ENCODE measurements at regions not wholly inside any gene's neighbourhood (a gene's known extent, or its start where the extent isn't known, plus 50 kb on each side); places are given as distances from the start of the nearest gene placed in this dataset.
"Not testable (repeated sequence)": the region's sequence is repeated elsewhere in the genome, so short reads cannot be mapped to it uniquely, and the experiment has no call there.

DNA sequence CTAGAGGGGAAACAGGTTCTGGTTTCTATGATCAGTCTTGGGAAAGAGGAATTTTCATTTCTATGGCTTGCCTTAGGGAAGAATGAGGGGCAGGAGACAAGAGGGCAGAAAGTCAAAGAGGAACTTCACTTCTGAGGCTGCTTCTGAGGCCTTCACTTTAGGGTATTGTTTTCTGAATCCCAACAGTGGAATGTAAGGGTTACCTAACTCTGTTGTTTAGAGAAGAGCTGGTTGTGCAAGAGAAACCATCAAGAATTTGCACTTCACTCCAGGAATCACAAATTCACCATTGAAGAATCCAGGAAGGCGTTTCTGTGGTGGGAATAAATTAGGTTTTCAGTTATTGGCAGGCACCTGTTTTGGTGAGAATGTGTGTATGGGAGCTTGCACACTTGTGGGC is 126.7 kb upstream of the AMOT start:
- DNase-seq (ENCODE audit: low read depth in 4 of 4, low spot score in 2 of 4) = no peak

DNA sequence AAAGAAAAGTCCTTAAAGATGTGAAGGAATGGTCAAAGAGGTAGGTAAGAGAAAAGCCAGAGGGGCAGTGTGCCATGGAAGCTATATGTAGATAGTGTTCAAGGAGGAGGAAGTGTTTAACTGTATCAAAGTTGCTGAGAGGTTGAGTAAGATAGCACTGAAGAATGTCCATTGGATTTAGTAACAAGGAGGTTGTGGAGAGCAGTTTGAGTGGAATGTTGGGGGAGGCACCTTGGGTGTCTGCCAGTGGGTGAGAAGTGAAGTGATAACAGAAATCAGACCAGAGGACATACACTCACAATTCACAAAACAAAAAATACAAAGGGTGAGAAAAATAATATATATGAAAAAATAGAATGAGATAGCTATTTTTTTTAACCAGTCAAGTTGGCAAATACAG is 121.3 kb upstream of the AMOT start:
- DNase-seq (ENCODE audit: low read depth in 4 of 4, low spot score in 2 of 4) = no peak

GRCh38 chrX:112947981-112948615 is 107.5 kb upstream of the AMOT start:
- DNase-seq (ENCODE audit: low read depth in 4 of 4, low spot score in 2 of 4) = no peak

DNA sequence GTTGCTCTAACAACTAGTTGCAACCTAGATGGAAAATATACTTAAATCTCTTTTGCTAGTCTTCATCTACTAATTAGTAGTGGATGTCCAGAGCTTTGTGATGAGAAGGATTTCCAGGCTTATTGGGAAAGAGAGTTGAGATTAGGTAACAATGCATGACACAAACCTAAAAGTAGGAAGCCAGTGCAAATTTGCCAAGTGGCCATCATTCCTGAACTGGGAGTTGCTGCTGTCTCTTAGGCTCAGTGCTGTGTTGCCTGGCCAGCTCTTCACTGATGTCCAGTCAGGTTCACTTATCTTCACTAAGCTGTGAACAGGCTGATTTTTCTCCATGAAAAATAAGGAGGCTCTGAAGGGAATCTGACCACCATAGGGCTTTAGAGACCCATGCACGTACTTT is 105.6 kb upstream of the AMOT start:
- DNase-seq (ENCODE audit: low read depth in 4 of 4, low spot score in 2 of 4) = no peak

DNA sequence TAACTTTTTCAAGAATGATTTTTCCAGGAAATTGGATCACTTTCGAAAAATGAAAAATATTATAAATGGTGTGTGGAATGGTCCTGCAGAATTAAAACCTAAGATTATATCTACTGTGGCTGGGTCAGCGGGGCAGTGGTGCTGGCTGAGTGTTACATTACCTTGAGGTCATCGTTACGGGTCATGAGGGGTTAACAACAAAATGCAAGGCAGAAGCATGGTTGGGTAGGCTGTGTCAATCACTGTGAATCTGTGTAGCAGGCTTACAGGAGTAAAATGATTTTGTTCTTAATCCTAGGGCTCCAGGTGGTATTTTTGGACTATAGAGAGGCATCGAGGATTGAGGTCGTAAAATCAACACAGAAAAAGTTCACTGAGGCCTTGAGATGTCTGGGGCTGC is 105.2 kb upstream of the AMOT start:
- no peak for DNase-seq (ENCODE audit: low read depth in 4 of 4, low spot score in 2 of 4)

GRCh38 chrX:112941209-112941837 is 100.7 kb upstream of the AMOT start:
- no peak for DNase-seq (ENCODE audit: low read depth in 4 of 4, low spot score in 2 of 4)

DNA sequence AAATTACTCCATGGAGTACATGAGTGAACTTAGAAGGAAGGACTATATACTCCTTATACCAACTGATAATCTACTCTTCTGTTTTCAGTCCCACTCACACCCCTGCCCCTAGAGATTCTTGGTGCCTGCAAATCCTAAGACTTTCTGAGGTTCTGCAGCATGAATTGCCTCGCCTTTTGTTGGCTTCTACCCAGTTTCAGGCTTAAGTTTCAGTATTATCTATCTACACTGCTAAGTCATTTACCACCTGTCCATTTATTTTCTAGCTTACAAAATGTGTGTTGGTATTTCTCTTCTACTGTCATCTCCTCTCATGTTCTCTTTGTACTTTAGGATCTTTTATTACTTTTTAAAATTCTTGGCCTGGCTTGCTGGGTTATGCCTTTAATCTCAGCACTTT is 94.4 kb upstream of the AMOT start:
- DNase-seq (ENCODE audit: low read depth in 4 of 4, low spot score in 2 of 4) = no peak

- no peak for DNase-seq (ENCODE audit: low read depth in 4 of 4, low spot score in 2 of 4)
These were observed 91.3 kb upstream of the AMOT start for GRCh38 chrX:112931900-112932299.

DNA sequence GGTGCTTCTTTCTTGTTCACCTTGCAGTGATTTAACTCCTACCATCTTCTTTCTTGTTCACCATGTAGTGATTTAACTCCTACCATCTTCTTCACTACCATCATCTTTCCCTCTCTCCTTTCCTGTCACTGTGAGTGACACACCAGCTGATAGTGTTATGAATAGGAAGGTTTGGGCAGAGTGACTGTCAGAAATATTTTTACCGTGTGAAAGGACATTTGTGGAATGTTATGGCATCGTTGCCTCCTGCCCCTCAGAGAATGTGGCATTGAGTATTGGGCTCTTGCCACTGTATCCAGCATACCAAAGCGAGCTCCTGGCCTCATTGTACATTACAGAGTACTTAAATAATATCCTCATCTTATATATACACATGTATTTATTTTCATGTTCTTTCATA is 90.8 kb upstream of the AMOT start:
- no peak for DNase-seq (ENCODE audit: low read depth in 4 of 4, low spot score in 2 of 4)

DNA sequence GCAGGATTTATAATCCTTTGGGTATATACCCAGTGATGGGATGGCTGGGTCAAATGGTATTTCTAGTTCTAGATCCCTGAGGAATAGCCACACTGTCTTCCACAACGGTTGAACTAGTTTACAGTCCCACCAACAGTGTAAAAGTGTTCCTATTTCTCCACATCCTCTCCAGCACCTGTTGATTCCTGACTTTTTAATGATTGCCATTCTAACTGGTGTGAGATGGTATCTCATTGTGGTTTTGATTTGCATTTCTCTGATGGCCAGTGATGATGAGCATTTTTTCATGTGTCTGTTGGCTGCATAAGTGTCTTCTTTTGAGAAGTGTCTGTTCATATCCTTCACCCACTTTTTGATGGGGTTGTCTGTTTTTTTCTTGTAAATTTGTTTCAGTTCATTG is 82.8 kb upstream of the AMOT start:
- not testable (repeated sequence) for DNase-seq (ENCODE audit: low read depth in 4 of 4, low spot score in 2 of 4)

- no peak for DNase-seq (ENCODE audit: low read depth in 4 of 4, low spot score in 2 of 4)
These were observed 73.2 kb upstream of the AMOT start for GRCh38 chrX:112913807-112914206.

GRCh38 chrX:112910418-112910817 is 69.8 kb upstream of the AMOT start:
- no peak for DNase-seq (ENCODE audit: low read depth in 4 of 4, low spot score in 2 of 4)

DNA sequence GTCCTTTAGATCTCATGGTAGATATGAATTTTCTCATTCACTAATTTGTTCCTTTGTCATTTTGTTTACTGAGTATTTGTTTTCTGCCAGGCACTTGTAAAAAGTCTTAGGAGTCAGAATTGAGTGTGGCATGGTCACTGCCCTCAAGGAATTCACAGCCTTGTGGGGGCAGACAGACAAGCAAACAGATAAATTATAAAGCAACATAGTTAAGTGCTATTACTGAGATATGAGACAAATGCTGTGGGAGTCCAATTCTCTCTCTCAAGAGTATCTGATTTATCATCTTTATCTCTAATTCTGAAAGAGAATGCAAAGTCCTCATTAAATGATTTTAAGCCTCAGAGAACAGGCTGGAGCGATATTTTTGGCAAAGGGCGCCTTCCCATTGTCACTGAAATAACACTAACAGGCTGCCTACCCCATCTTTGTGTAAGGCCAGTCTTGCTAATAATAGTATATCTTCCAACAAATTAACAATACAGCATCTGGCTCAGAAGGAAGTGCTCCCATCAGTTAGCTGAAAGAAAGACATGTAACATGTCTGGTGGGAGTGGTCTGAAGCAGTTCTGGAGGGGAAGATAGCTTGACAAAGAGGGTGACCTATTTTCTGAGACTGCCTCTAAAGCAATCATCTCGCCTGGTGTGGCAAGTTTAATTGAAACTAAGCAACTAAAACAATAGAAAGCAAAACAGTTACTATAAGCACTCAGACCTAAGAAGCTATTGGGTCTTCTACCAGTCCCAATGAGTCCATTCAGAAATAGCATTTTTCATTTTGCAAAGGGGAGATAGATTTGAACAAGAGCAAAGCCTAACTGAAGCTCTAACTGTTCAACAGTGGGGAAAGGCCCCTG is 61.5 kb upstream of the AMOT start:
- DNase-seq (ENCODE audit: low read depth in 4 of 4, low spot score in 2 of 4) = no peak

DNA sequence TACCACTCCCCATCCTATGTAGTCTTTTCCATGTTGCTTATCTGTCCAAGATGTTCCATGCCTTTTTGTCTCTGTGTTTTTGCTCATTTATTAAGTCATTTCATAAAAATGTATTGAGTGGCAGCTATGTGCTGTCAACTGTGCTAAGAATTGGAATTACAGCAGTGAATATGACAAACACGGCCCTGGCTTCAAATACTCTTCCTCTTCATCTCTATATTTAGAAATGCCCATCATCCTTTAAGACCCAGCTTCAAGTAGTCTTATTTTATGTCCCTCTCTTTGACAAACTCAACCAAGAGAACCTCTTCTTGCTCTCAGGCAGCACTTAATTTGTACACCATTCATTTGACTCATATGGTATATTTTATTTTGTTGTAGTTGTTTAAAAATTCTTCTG is 55.4 kb upstream of the AMOT start:
- DNase-seq (ENCODE audit: low read depth in 4 of 4, low spot score in 2 of 4) = no peak

Measured in left renal cortex interstitium (tissue), 4 donors.